Ovary (tissue), 3 donors: ENCODE measurements at regions not wholly inside any gene's neighbourhood (a gene's known extent, or its start where the extent isn't known, plus 50 kb on each side); places are given as distances from the start of the nearest gene placed in this dataset.

Experiments used
- POLR2A ChIP-seq: fragments of 450-650 bp; IDR thresholded peaks from one replicate; pipeline ENCODE4 v1.6.1; 2017; ENCODE audit warnings: antibody characterized with exemption, mild to moderate bottlenecking, moderate library complexity
- TF ChIP-seq, protein P1 (sequence below), 3 donors: fragments of 450-650 bp in 2 of 3; fragments of 200-600 bp in 1 of 3; IDR thresholded peaks; one replicate each; pipeline versions ENCODE4 v1.5.1 to v1.8.0; 2016 to 2022; ENCODE audit warnings: antibody characterized with exemption in 3 of 3, mild to moderate bottlenecking in 1 of 3
- donor health status: DM: no; HTN: no; CAD: no.

- TF ChIP-seq, protein P1, sequence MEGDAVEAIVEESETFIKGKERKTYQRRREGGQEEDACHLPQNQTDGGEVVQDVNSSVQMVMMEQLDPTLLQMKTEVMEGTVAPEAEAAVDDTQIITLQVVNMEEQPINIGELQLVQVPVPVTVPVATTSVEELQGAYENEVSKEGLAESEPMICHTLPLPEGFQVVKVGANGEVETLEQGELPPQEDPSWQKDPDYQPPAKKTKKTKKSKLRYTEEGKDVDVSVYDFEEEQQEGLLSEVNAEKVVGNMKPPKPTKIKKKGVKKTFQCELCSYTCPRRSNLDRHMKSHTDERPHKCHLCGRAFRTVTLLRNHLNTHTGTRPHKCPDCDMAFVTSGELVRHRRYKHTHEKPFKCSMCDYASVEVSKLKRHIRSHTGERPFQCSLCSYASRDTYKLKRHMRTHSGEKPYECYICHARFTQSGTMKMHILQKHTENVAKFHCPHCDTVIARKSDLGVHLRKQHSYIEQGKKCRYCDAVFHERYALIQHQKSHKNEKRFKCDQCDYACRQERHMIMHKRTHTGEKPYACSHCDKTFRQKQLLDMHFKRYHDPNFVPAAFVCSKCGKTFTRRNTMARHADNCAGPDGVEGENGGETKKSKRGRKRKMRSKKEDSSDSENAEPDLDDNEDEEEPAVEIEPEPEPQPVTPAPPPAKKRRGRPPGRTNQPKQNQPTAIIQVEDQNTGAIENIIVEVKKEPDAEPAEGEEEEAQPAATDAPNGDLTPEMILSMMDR (IDR thresholded peaks at IDR 0.05), result no peak
- TF ChIP-seq POLR2A, result no peak
These were observed 76.3 kb upstream of the ZNF469 start for GRCh38 chr16:88306411-88306810.
